Amniotic epithelial cell (primary cell): ENCODE measurements at regions not wholly inside any gene's neighbourhood (a gene's known extent, or its start where the extent isn't known, plus 50 kb on each side); places are given as distances from the start of the nearest gene placed in this dataset.

Experiments
- DNase-seq: peaks from one replicate; pipeline ENCODE4 v3.0.0-alpha.2; 2010; ENCODE audit warnings: low read depth

DNA sequence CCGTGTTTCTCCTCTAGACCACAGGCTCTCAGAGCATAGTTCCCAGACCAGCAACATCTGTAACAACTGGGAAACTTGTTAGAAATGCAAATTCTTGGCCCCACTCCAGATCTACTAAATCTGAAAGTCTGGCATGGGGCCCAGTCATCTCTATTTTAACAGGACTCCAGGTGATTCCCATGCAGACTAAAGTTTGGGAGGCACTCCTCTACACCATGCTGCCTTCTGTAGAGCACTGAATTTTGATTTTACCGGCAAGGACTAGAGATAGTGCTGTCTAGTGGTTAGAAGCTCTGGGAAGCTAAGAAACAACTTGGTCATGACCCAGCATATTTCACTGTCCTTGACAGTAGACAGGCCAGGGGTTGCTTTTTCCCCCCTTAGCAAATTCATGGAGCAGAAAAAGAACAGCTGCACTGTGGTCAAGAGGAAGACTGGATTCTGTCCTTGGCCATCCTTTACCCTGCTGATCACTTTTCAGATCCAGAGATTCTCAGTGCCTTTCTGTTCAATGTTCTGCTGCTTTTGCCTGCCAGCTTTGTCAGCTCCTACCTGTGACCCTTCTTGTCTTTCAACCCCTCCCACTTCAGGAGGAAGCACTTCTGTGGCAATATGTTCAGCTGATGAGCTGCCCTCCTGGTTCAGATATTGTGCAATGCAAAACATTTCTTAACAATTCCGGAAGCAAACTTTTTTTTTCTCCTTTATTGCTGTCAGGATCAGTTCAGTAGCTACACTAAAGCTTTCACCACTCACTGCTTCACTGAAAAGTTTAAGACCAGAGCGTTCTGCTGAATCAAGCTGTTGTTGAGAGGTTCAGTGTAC, 133.8 kb upstream of the NUDT4 start:
- DNase-seq, result peak; percentile 97

GRCh38 chr12:93244514-93245077, 133.1 kb upstream of the NUDT4 start:
- no peak for DNase-seq

DNA sequence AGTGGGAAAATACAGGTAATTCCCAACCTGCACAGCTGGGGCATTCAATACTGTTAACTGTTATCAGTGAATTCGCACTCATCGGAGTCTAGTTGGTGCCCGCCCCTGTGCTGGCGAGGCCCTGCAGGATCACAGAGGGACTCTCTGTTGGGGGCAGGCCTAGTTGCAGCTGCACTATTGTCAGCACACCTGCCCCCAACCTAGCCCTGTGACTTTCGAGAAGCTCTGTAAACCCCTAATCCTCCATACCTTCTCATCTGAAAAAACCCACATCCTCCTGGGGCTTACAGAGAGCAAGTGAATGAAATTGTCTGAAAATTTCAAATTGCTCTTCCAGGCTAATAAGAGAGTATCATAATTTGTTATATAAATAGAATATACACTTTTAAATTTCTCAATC, 132.2 kb upstream of the NUDT4 start:
- DNase-seq, result no peak

DNA sequence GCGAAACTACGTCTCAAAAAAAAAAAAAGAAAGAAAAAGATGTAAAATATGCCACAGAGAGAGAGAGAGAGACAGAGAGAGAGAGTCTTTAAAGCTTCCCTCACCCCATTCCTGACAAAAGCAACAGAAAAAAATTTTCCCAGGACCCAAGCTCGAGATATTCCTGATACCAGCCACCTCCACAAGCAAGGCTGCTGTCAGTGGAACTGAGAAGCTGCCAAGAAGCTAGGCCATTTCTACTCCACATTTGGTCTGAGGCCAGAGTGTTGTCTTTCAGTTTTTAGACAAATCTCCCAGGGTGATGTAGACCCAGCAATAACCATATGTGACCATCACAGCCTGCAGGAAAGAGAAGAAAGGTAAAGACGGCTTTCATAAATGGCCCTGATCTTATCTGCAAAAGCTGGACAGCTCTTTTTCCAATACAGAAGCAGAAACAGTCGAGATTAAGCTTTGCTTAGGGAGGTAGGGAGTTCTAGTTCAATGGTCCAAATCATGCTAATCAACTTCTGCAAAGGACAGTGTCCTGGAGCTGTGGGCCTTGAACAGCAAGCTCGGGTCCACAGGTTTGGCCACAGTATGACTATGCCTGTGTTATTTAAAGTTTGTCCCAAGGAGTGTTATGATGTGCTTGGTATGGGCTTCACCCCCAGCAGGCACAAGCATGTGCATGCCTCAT, 130.3 kb upstream of the NUDT4 start:
- no peak for DNase-seq

DNA sequence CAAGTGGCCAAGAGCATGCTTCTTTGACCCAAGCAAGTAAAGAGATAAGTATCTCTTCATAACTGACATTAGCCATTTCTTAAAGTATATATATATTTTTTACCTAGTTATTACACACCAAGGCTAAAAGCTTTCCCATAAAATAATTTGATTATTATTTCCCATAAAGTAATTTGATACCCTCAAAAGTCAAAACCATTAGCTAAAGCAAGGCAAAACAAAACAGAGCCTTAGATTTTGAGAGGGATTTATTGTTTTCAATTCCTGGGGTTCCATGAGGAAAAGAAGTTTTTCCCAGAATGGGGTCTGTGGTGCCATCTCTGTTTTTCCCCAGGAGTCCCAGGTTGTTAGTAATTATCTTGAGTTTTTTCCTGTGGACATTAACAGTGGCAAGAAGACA, 125.5 kb upstream of the NUDT4 start:
- DNase-seq, result no peak

DNA sequence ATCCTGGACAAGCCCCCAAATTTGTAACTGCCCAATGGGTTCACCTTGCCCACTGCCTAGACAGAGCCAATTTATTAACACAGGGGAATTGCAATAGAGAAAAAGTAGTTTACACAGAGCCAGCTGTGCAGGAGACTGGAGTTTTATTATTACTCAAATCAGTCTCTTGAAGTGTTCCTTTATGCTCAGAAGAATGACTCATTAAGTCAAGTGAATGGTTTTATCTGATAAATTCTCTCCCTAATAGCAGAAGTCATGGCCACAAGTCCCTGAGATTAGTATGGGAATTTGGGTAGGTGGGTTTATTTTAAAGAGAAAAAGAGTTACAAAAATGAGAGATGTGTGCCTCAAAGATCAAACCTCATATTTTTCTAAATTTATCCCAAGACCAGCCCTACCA, 122.8 kb upstream of the NUDT4 start:
- DNase-seq, result no peak

GRCh38 chr12:93256256-93256969, 121.3 kb upstream of the NUDT4 start:
- DNase-seq, result no peak

GRCh38 chr12:93261505-93262094, 116.1 kb upstream of the NUDT4 start:
- no peak for DNase-seq

DNA sequence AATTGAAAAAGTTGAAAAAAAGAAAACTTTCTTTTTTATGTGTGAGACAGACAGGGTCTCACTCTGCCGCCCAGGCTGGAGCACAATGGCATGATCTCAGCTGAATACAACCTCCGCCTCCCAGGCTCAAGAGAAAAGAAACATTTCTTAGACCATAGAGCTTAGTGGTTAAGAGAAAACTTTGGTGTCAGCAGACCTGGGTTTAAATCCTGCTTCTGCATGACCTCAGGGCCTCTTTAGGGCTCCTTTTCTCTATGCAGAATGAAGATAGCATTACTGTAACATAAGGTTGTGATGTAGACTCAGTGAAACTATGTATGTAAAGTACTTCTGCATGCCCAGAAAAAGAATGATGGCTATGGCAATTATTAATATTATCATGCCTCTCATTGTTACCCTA, 104.7 kb upstream of the NUDT4 start:
- peak; percentile 25 for DNase-seq

GRCh38 chr12:93273834-93274564, 103.7 kb upstream of the NUDT4 start:
- no peak for DNase-seq

GRCh38 chr12:93274937-93275336, 102.8 kb upstream of the NUDT4 start:
- no peak for DNase-seq

- DNase-seq, result no peak
Observed at GRCh38 chr12:93275589-93275988, 102.1 kb upstream of the NUDT4 start.

GRCh38 chr12:93279565-93280412, 97.9 kb upstream of the NUDT4 start:
- DNase-seq, result no peak

- peak; percentile 22 for DNase-seq
Observed at GRCh38 chr12:93287149-93287548, 90.6 kb upstream of the NUDT4 start.

DNA sequence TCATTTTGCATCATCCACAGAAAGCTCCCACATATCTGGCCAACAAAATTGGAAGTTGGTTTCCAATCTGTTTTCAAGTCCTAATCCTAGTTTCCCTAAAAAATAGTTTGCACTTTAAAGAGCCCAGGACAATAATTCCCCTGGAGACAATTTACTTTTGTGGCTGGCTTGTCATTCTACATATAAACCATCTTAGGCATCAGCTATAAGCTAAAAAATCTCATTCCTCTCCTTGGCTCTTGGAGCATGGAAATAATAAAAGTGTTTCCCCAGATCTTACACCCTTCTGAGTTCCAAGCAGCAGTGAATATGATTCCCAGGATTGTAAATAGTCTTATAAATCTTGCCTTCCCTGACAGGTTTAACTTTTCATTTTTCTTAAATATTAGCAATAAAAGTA, 89.1 kb upstream of the NUDT4 start:
- no peak for DNase-seq

- no peak for DNase-seq
Observed at GRCh38 chr12:93290391-93290790, 87.3 kb upstream of the NUDT4 start.

DNA sequence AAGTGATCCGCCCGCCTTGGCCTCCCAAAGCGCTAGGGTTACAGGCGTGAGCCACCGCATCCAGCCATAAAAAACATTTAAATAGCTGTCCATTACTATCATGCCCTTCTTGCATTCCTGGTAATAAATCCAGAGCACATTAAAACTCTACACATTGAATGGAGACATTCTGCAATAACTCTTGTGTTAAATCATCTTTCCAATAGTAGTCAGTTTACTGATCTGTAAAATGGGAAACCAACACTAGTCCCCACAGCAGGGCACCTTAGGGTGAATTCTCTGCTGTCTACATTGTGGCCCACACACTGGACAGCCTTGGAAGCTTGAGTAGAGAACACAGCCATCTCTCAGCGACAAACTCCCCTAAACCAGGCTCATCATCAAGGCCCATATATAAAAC, 85.5 kb upstream of the NUDT4 start:
- no peak for DNase-seq

DNA sequence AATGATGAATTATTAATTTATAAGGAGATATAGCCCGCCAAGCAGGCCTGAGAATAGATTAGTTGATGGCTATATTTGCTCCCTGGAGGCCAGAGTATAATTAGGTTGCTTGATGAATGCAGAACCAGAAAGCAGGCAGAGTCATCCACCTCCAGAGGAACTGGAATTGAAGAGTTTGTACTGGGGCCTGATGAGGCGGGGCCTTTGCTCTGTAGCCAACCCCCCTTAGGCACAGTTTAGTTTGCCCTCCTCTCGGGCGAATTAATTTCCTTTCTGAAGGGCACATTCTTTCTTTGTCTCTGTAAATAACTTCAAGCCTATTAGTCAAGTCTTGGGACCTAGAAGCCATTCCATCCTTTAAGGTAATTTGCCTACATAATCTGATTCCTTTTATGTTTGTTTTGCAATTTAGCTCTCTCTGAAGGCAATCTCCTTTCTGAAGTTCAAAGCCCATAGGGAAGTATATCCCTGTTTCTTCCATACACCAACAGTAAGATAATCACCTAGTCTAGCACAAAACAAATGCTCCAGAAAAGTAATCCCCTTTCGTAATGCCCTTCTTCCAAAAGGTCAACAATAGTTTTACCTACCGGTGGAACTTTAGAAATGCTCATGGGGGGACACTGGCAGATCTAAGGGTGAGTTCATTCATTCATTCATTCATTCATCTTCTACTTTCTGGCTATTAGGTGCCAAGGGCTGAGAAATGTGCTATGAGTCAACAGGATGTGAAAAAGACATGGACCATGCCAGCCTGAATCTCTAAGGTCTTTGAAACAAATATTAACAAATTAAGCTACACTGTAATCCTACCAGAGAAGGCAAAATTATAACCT, 84.8 kb upstream of the NUDT4 start:
- no peak for DNase-seq

DNA sequence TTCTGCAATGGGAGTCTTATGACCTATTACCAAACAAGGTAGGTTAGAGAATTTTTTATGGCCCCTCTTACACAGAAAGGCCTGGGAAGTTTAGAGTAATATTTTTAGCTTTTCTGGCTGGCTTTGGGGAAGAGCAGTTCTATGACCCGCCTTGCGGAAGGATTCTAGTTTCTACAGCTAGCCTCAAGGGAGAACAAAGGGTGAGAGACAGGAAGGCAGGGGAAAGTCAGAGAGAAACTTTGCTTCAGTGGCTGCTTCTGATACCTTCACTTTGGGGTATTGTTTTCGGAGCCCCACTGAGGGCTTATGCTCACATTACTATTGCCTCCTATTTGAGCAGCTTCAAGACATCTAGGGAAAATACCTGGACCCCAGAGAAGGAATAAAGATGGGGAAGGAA, 80.7 kb upstream of the NUDT4 start:
- DNase-seq, result no peak

DNA sequence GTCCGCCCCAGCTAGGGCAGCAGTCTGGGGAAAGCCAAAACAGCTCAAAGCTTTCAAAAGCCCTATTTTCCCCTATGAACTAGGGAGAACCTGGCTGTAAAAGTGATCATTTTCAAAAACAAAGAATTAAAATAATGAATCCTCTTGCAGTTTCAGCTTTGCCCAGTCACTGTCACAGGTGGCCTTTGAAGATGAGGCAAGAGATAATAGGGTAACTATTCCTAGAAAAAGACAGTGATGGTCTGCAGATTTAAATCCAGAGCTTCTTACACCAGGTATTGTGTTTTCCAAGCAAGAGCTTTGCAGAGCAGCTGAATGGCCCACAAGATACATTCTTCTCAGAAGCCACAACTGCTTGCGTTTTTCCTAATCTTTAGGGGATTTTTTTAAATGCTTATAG, 80.2 kb upstream of the NUDT4 start:
- no peak for DNase-seq
